Neural progenitor cell (in vitro differentiated cells): ENCODE measurements at regions not wholly inside any gene's neighbourhood (a gene's known extent, or its start where the extent isn't known, plus 50 kb on each side); places are given as distances from the start of the nearest gene placed in this dataset.

Experiments
- DNase-seq: peaks from one replicate; pipeline ENCODE4 v3.0.0-alpha.2; 2016; ENCODE audit warnings: low spot score
- H2AFZ ChIP-seq: fragments of 200-600 bp; sonication (generic); replicated peaks from 2 replicates; pipeline ENCODE4 v1.6.1; 2016; ENCODE audit warnings: antibody characterized with exemption
- H3F3A ChIP-seq: fragments of 200-600 bp; sonication (generic); 2 replicates; pipeline ENCODE4 v1.6.1; 2016; ENCODE audit warnings: antibody characterized with exemption, low read depth
- H3K27ac ChIP-seq: fragments of 200-600 bp; sonication (generic); 2 replicates; pipeline ENCODE4 v1.5.1; 2016; ENCODE audit warnings: mild to moderate bottlenecking
- H3K27me3 ChIP-seq: fragments of 200-600 bp; sonication (generic); 2 replicates; pipeline ENCODE4 v1.6.1; 2016; ENCODE audit warnings: mild to moderate bottlenecking, moderate library complexity
- H3K36me3 ChIP-seq: fragments of 200-600 bp; sonication (generic); 2 replicates; pipeline ENCODE4 v1.5.1; 2016
- H3K4me1 ChIP-seq: fragments of 200-600 bp; sonication (generic); 2 replicates; pipeline ENCODE4 v1.6.1; 2016; ENCODE audit warnings: mixed run types
- H3K4me2 ChIP-seq: fragments of 200-600 bp; sonication (generic); 2 replicates; pipeline ENCODE4 v1.6.1; 2016
- H3K4me3 ChIP-seq: fragments of 200-600 bp; sonication (generic); 2 replicates; pipeline ENCODE4 v1.5.1; 2016
- H3K79me2 ChIP-seq: fragments of 200-600 bp; sonication (generic); 2 replicates; pipeline ENCODE4 v1.6.1; 2016; ENCODE audit warnings: low read depth
- H3K9ac ChIP-seq: fragments of 200-600 bp; sonication (generic); 2 replicates; pipeline ENCODE4 v1.6.1; 2016
- H3K9me3 ChIP-seq: fragments of 200-600 bp; sonication (generic); 2 replicates; pipeline ENCODE4 v1.5.1; 2016; ENCODE audit warnings: low read depth
- H4K20me1 ChIP-seq: fragments of 200-600 bp; sonication (generic); 2 replicates; pipeline ENCODE4 v1.6.1; 2016; ENCODE audit warnings: low read depth
- H3K27ac Mint-ChIP-seq: 3 replicates; pipeline ENCODE4 v1.8.0; 2021; ENCODE audit warnings: mixed read lengths
- H3K27me3 Mint-ChIP-seq: 2 replicates; pipeline ENCODE4 v1.8.0; 2022; ENCODE audit warnings: low read depth, mild to moderate bottlenecking, inconsistent platforms, moderate library complexity, mixed read lengths; ENCODE audit not compliant: insufficient read depth
- H3K36me3 Mint-ChIP-seq: 3 replicates; pipeline ENCODE4 v1.8.0; 2021; ENCODE audit warnings: mixed read lengths
- H3K4me1 Mint-ChIP-seq: 3 replicates; pipeline ENCODE4 v1.8.0; 2021; ENCODE audit warnings: mixed read lengths
- H3K4me3 Mint-ChIP-seq: 3 replicates; pipeline ENCODE4 v1.8.0; 2021; ENCODE audit warnings: mild to moderate bottlenecking, moderate library complexity, mixed read lengths
- H3K9me3 Mint-ChIP-seq: 3 replicates; pipeline ENCODE4 v1.8.0; 2020; ENCODE audit warnings: mixed read lengths
- CTCF ChIP-seq: fragments of 200-600 bp; sonication (generic); IDR thresholded peaks from 2 replicates; pipeline ENCODE4 v1.5.1; 2017; ENCODE audit warnings: antibody characterized with exemption, mild to moderate bottlenecking
- EZH2 ChIP-seq: fragments of 200-600 bp; sonication (generic); IDR thresholded peaks from 2 replicates; pipeline ENCODE4 v1.6.1; 2017; ENCODE audit warnings: antibody characterized with exemption, mild to moderate bottlenecking, moderate library complexity
- EZH2phosphoT487 ChIP-seq: fragments of 200-600 bp; sonication (generic); IDR thresholded peaks from 2 replicates; pipeline ENCODE4 v1.6.1; 2017; ENCODE audit warnings: antibody characterized with exemption

GRCh38 chr18:78720456-78721237, 259.0 kb upstream of the SALL3 start:
- no peak for DNase-seq
- Histone ChIP-seq H3K27ac (no peak overlapping the region), H3F3A (no peaks in the 10 kb centered on the region), H3K4me3 (no peak overlapping the region), H2AFZ (no peak overlapping the region), H3K4me2 (peak overlapping the region; percentile 8), H3K9ac (no peak overlapping the region), H3K4me1 (peaks cover 23% of the 10 kb centered on the region), H3K36me3 (no peaks in the 10 kb centered on the region), H3K27me3 (peaks cover 24% of the 10 kb centered on the region), H3K9me3 (no peaks in the 10 kb centered on the region), H4K20me1 (no peaks in the 10 kb centered on the region), H3K79me2 (no peaks in the 10 kb centered on the region)
- Mint-ChIP-seq H3K27ac (peak overlapping the region; percentile 11), H3K27me3 (peaks cover 8% of the 10 kb centered on the region), H3K4me3 (no peak overlapping the region), H3K4me1 (peaks cover 22% of the 10 kb centered on the region), H3K36me3 (peaks cover 3% of the 10 kb centered on the region), H3K9me3 (peaks cover 7% of the 10 kb centered on the region)
- TF ChIP-seq EZH2 (no peak), CTCF (no peak), EZH2phosphoT487 (no peak)

DNA sequence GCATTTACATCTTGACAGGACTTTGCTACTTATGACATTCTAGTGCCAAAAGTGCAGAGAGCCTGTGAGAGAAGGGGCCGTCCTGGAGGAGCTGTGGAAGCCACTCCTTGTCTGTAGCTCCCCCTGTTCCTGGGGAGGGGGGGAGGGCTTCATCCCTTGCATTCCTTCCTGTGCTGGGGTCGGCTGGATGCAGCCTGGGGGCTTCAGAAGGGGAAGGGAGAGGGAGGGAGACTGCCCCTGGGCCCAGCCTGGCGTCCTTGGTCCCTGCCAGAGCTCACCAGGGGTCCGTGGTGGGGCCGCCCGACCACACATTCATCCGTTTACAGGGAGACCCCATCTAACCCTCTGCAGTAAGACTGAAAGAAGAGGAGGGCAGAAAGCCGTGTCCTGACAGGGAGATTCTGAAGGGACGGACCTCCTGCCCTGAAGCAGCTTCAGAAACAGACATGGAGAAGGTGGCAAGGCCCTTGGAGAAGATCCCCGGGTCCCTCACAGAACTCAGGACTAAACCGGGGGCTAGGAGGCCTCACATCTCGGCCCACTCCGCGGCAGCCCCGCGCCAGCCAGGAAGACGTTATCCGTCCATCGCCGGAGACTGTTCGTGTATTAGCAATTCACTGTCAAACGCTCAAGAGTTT, 258.3 kb upstream of the SALL3 start:
- DNase-seq, result peak; percentile 19
- Mint-ChIP-seq H3K27ac (no peak overlapping the region), H3K4me1 (peaks cover 22% of the 10 kb centered on the region), H3K36me3 (peaks cover 3% of the 10 kb centered on the region), H3K27me3 (peaks cover 8% of the 10 kb centered on the region), H3K9me3 (peaks cover 7% of the 10 kb centered on the region), H3K4me3 (no peak overlapping the region)
- no peak overlapping the region for H3K4me3 ChIP-seq
- no peaks in the 10 kb centered on the region for H3K79me2 ChIP-seq
- H4K20me1 ChIP-seq, result no peaks in the 10 kb centered on the region
- H3F3A ChIP-seq, result no peaks in the 10 kb centered on the region
- H2AFZ ChIP-seq, result no peak overlapping the region
- TF ChIP-seq EZH2 (no peak), EZH2phosphoT487 (no peak), CTCF (no peak)
- no peak overlapping the region for H3K9ac ChIP-seq
- H3K36me3 ChIP-seq, result no peaks in the 10 kb centered on the region
- H3K27me3 ChIP-seq, result peaks cover 24% of the 10 kb centered on the region
- no peaks in the 10 kb centered on the region for H3K9me3 ChIP-seq
- H3K4me1 ChIP-seq, result peaks cover 23% of the 10 kb centered on the region
- peak overlapping the region; percentile 8 for H3K4me2 ChIP-seq
- H3K27ac ChIP-seq, result no peak overlapping the region

DNA sequence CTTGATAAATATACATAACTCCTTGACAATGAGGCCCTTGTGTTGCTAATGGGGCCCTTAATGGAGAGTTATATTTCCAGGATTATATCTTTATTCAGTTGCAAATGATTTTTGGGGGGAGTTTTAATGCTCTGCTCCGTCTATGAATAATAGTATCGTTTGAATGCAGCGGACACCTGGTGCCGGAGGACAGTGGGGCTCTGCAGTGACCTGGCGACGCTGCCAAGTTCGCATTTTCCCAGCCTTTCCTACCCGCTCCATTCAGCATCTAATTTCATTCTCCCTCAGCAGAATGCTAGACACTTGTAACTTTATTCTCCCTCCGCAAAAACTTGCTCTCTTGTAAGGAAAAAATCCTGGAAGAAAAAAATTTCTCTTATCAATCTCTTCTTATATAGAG, 257.6 kb upstream of the SALL3 start:
- Histone ChIP-seq H3K27me3 (peaks cover 24% of the 10 kb centered on the region), H3K9ac (no peak overlapping the region), H3K79me2 (no peaks in the 10 kb centered on the region), H3K27ac (no peak overlapping the region), H3K4me1 (peaks cover 23% of the 10 kb centered on the region), H4K20me1 (no peaks in the 10 kb centered on the region), H3F3A (no peaks in the 10 kb centered on the region), H2AFZ (no peak overlapping the region), H3K4me2 (peak overlapping the region; percentile 8), H3K9me3 (no peaks in the 10 kb centered on the region), H3K36me3 (no peaks in the 10 kb centered on the region), H3K4me3 (no peak overlapping the region)
- Mint-ChIP-seq H3K4me1 (peaks cover 22% of the 10 kb centered on the region), H3K27ac (no peak overlapping the region), H3K4me3 (no peak overlapping the region), H3K9me3 (peaks cover 7% of the 10 kb centered on the region), H3K27me3 (peaks cover 8% of the 10 kb centered on the region), H3K36me3 (peaks cover 3% of the 10 kb centered on the region)
- TF ChIP-seq CTCF (no peak), EZH2 (no peak), EZH2phosphoT487 (no peak)
- DNase-seq, result no peak
